Right ventricle myocardium superior (tissue), 1 donor: ENCODE measurements at regions not wholly inside any gene's neighbourhood (a gene's known extent, or its start where the extent isn't known, plus 50 kb on each side); places are given as distances from the start of the nearest gene placed in this dataset.
A peak's percentile ranks its signal among the peaks of the same experiment; 100 is the strongest.

Experiments used
- ATAC-seq: fragments of 200-7000 bp; cut with Tn5 transposase; one replicate; pipeline ENCODE4 v1.9.1; 2020; ENCODE audit warnings: mild to moderate bottlenecking; ENCODE audit not compliant: poor library complexity
- DNase-seq: peaks from one replicate; pipeline ENCODE4 v3.0.0-alpha.2; 2020
- intact Hi-C: fragments of 100-400 bp; cut with DNase I; formaldehyde crosslinking; loops from one replicate; pipeline ENCODE4 v1.11.2; 2022
- donor health status: DM: no; HTN: yes; CAD: no; lungs with severe emphysema.

GRCh38 chr16:80489173-80489572 is 51.6 kb upstream of the DYNLRB2 start:
- intact Hi-C loops: no loop called here
- ATAC-seq: no peak
- DNase-seq: no peak

GRCh38 chr16:80488167-80488566 is 52.6 kb upstream of the DYNLRB2 start:
- intact Hi-C loops: no loop called here
- no peak for DNase-seq
- ATAC-seq: no peak

GRCh38 chr16:80480664-80481063 is 60.1 kb upstream of the DYNLRB2 start:
- intact Hi-C loops: no loop called here
- ATAC-seq: no peak
- DNase-seq: no peak

- DNase-seq (no peak), ATAC-seq (no peak)
- intact Hi-C loops: no loop called here
These were observed 63.0 kb upstream of the DYNLRB2 start for GRCh38 chr16:80477838-80478237.

GRCh38 chr16:80468029-80468428 is 72.8 kb upstream of the DYNLRB2 start:
- no peak for DNase-seq
- intact Hi-C loops: no loop called here
- ATAC-seq: no peak

GRCh38 chr16:80466024-80466987 is 74.5 kb upstream of the DYNLRB2 start:
- intact Hi-C loops: no loop called here
- DNase-seq (peak; percentile 55), ATAC-seq (peak; percentile 85)

- no peak for ATAC-seq
- no peak for DNase-seq
- intact Hi-C loops: no loop called here
These were observed 76.9 kb upstream of the DYNLRB2 start for GRCh38 chr16:80463751-80464495.

GRCh38 chr16:80463326-80463725 is 77.5 kb upstream of the DYNLRB2 start:
- intact Hi-C loops: no loop called here
- DNase-seq: no peak
- no peak for ATAC-seq

- ATAC-seq: no peak
- intact Hi-C loops: no loop called here
- DNase-seq: no peak
These were observed 77.9 kb upstream of the DYNLRB2 start for GRCh38 chr16:80462917-80463316.

GRCh38 chr16:80460988-80461387 is 79.8 kb upstream of the DYNLRB2 start:
- no peak for ATAC-seq
- DNase-seq: no peak
- intact Hi-C loops: no loop called here

GRCh38 chr16:80459966-80460365 is 80.8 kb upstream of the DYNLRB2 start:
- ATAC-seq (peak; percentile 76), DNase-seq (no peak)
- intact Hi-C loops: no loop called here

GRCh38 chr16:80459331-80459777 is 81.4 kb upstream of the DYNLRB2 start:
- DNase-seq: peak; percentile 46
- peak; percentile 85 for ATAC-seq
- intact Hi-C loops: no loop called here

GRCh38 chr16:80457871-80458270 is 82.9 kb upstream of the DYNLRB2 start:
- DNase-seq (no peak), ATAC-seq (no peak)
- intact Hi-C loops: no loop called here

GRCh38 chr16:80454802-80455201 is 86.0 kb upstream of the DYNLRB2 start:
- ATAC-seq: no peak
- intact Hi-C loops: no loop called here

GRCh38 chr16:80449392-80449791 is 91.4 kb upstream of the DYNLRB2 start:
- ATAC-seq (no peak), DNase-seq (no peak)
- intact Hi-C loops: no loop called here

More at GRCh38 chr16:80454802-80455201, 86.0 kb upstream of the DYNLRB2 start:
- no peak for DNase-seq

GRCh38 chr16:80447241-80447640 is 93.6 kb upstream of the DYNLRB2 start:
- intact Hi-C loops: no loop called here
- DNase-seq: no peak
- ATAC-seq: no peak

GRCh38 chr16:80442779-80443178 is 98.0 kb upstream of the DYNLRB2 start:
- ATAC-seq (no peak), DNase-seq (no peak)
- intact Hi-C loops: no loop called here

- intact Hi-C loops: no loop called here
- ATAC-seq (no peak), DNase-seq (no peak)
These were observed 98.9 kb upstream of the DYNLRB2 start for GRCh38 chr16:80441935-80442334.

GRCh38 chr16:80440667-80441066 is 100.1 kb upstream of the DYNLRB2 start:
- intact Hi-C loops: no loop called here

GRCh38 chr16:80437707-80438106 is 103.1 kb upstream of the DYNLRB2 start:
- intact Hi-C loops: no loop called here
- ATAC-seq: no peak
- no peak for DNase-seq

More at GRCh38 chr16:80440667-80441066, 100.1 kb upstream of the DYNLRB2 start:
- ATAC-seq: no peak
- DNase-seq: no peak
